Nephron progenitor cell (in vitro differentiated cells): ENCODE measurements at regions not wholly inside any gene's neighbourhood (a gene's known extent, or its start where the extent isn't known, plus 50 kb on each side); places are given as distances from the start of the nearest gene placed in this dataset.

ENCODE experiments used
- DNase-seq: peaks from one replicate; pipeline ENCODE4 v3.0.0; 2021
- H3K27ac Mint-ChIP-seq: 2 replicates; pipeline ENCODE4 v1.8.0; 2021; ENCODE audit warnings: mild to moderate bottlenecking, moderate library complexity, mixed read lengths
- H3K27me3 Mint-ChIP-seq: 2 replicates; pipeline ENCODE4 v1.8.0; 2021; ENCODE audit warnings: mild to moderate bottlenecking, low read depth, mixed read lengths; ENCODE audit not compliant: poor library complexity
- H3K36me3 Mint-ChIP-seq: 2 replicates; pipeline ENCODE4 v1.8.0; 2021; ENCODE audit warnings: low read depth, mixed read lengths
- H3K4me1 Mint-ChIP-seq: 2 replicates; pipeline ENCODE4 v1.8.0; 2021; ENCODE audit warnings: mixed read lengths
- H3K4me3 Mint-ChIP-seq: 2 replicates; pipeline ENCODE4 v1.8.0; 2021; ENCODE audit warnings: mild to moderate bottlenecking, moderate library complexity, mixed read lengths
- H3K9me3 Mint-ChIP-seq: 2 replicates; pipeline ENCODE4 v1.8.0; 2021; ENCODE audit warnings: mild to moderate bottlenecking, moderate library complexity, mixed read lengths
- CTCF ChIP-seq: fragments of 200-600 bp; sonication (generic); IDR thresholded peaks from 2 replicates; pipeline ENCODE4 v1.5.0; 2021; ENCODE audit warnings: antibody characterized with exemption

DNA sequence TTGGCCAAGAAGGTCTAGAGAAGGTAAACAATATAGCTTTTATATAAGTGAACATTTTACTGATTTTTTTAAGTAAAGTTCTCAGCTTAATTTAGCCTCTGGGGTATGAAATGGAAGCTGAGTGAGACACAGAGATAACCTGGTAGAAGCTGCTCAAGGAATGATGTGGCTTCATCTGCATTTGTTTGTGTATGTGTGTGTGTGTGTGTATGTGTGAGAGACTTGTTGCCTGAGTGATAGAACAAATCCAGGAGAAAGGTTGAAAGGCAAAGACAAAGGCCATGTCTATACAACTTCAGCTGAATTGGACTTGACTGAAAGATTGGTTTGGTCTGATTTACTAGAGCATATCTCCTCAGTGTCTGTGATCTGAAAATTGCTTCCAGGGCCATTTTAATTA is 63.6 kb downstream of the PCDH7 start:
- H3K4me1 Mint-ChIP-seq, result peaks cover 6% of the 10 kb centered on the region
- TF ChIP-seq CTCF, result no peak
- no peak overlapping the region for H3K4me3 Mint-ChIP-seq
- H3K27me3 Mint-ChIP-seq, result no peaks in the 10 kb centered on the region
- DNase-seq, result no peak
- H3K36me3 Mint-ChIP-seq, result no peaks in the 10 kb centered on the region
- no peak overlapping the region for H3K27ac Mint-ChIP-seq
- H3K9me3 Mint-ChIP-seq, result no peaks in the 10 kb centered on the region

GRCh38 chr4:30789219-30789671 is 69.1 kb downstream of the PCDH7 start:
- Mint-ChIP-seq H3K4me1 (peaks cover 41% of the 10 kb centered on the region), H3K9me3 (no peaks in the 10 kb centered on the region), H3K36me3 (no peaks in the 10 kb centered on the region), H3K27ac (peak overlapping the region; percentile 39), H3K4me3 (no peak overlapping the region), H3K27me3 (no peaks in the 10 kb centered on the region)
- TF ChIP-seq CTCF, result no peak
- DNase-seq, result no peak

DNA sequence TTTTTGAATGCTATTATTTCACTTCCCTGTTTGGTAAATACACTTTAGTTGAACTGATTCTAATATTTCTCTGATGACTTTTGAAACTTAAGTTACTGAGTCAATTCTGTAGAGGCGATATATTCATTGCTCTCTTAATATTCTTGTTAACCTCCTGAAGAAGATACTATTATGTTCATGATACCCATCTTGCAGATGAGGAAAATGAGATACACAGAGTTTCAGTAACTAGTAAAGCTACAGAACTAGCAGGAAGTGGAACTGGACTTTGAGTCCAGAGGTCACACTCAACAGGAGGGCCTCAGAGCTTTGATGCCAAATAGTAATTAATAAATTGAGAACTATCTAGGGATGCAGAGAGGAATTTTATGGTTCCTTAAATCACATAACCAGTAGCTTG is 70.0 kb downstream of the PCDH7 start:
- H3K36me3 Mint-ChIP-seq, result no peaks in the 10 kb centered on the region
- H3K4me1 Mint-ChIP-seq, result peaks cover 41% of the 10 kb centered on the region
- no peak for TF ChIP-seq CTCF
- DNase-seq, result no peak
- H3K9me3 Mint-ChIP-seq, result no peaks in the 10 kb centered on the region
- no peaks in the 10 kb centered on the region for H3K27me3 Mint-ChIP-seq
- H3K27ac Mint-ChIP-seq, result no peak overlapping the region
- H3K4me3 Mint-ChIP-seq, result no peak overlapping the region

DNA sequence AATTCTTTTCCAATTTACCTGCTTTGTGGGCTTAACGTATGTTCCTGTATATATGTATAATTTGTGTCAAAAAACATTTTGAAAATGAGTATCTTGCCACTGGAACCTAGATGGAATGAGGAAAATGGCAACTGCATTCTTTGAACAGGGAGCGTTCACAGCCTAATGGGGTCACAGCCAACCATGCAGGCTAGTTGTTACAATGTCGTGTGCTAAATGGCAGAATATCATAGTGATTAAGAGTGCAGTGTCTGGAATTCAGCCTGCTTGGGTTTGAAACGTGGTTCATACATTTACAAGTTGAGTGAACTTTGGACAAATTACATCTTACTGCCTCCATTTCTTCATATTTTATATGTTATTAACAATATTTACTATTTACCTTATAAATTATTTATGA is 70.8 kb downstream of the PCDH7 start:
- peak overlapping the region; percentile 66 for H3K27ac Mint-ChIP-seq

GRCh38 chr4:30792601-30793000 is 72.4 kb downstream of the PCDH7 start:
- no peak overlapping the region for H3K27ac Mint-ChIP-seq
- DNase-seq, result no peak
- peaks cover 2% of the 10 kb centered on the region for H3K9me3 Mint-ChIP-seq
- no peaks in the 10 kb centered on the region for H3K36me3 Mint-ChIP-seq
- peaks cover 41% of the 10 kb centered on the region for H3K4me1 Mint-ChIP-seq
- no peak overlapping the region for H3K4me3 Mint-ChIP-seq
- no peaks in the 10 kb centered on the region for H3K27me3 Mint-ChIP-seq
- no peak for TF ChIP-seq CTCF

More for the DNA sequence above, 70.8 kb downstream of the PCDH7 start:
- Mint-ChIP-seq H3K4me1 (peaks cover 41% of the 10 kb centered on the region), H3K27me3 (no peaks in the 10 kb centered on the region), H3K36me3 (no peaks in the 10 kb centered on the region), H3K9me3 (no peaks in the 10 kb centered on the region), H3K4me3 (no peak overlapping the region)
- DNase-seq, result no peak
- TF ChIP-seq CTCF, result no peak

DNA sequence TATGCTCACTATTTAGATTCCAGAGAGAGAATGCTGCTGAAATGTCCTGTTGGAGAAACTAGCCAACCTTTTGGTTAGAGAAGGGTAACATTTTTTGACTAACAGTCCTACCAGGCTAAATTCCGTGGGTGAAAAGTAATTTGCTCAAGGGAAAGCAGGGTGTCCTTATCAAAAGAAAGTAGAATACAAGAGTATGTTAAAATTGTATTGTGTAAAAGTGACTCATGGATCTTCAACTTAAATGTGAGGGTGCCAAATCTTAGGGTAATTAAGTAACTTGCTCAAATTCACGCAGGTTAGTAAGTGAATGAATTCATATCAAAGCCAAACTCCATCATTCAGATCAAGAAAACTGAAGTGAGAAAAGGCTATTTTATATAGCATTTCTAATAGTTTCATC is 81.7 kb downstream of the PCDH7 start:
- no peak for TF ChIP-seq CTCF
- H3K36me3 Mint-ChIP-seq, result peaks cover 6% of the 10 kb centered on the region
- H3K9me3 Mint-ChIP-seq, result peaks cover 15% of the 10 kb centered on the region
- H3K27me3 Mint-ChIP-seq, result no peaks in the 10 kb centered on the region
- no peak for DNase-seq
- no peaks in the 10 kb centered on the region for H3K4me1 Mint-ChIP-seq
- no peak overlapping the region for H3K27ac Mint-ChIP-seq
- no peak overlapping the region for H3K4me3 Mint-ChIP-seq
